Testis (tissue), 2 donors: ENCODE measurements at regions not wholly inside any gene's neighbourhood (a gene's known extent, or its start where the extent isn't known, plus 50 kb on each side); places are given as distances from the start of the nearest gene placed in this dataset.
"Not testable (repeated sequence)": the region's sequence is repeated elsewhere in the genome, so short reads cannot be mapped to it uniquely, and the experiment has no call there.

Experiments used
- DNase-seq: peaks from one replicate; pipeline ENCODE4 v3.0.0-alpha.2; 2019
- H3K27ac ChIP-seq, 2 donors: fragments of 200-600 bp; sonication (generic); one replicate each; pipeline ENCODE4 v1.5.1; 2019
- H3K27me3 ChIP-seq: fragments of 200-600 bp; sonication (generic); one replicate; pipeline ENCODE4 v1.5.1; 2019
- H3K36me3 ChIP-seq: fragments of 200-600 bp; sonication (generic); one replicate; pipeline ENCODE4 v1.5.1; 2017; ENCODE audit warnings: low read depth; ENCODE audit errors: missing control alignments
- H3K4me1 ChIP-seq: fragments of 200-600 bp; sonication (generic); one replicate; pipeline ENCODE4 v1.5.1; 2019
- H3K4me3 ChIP-seq, 2 donors: fragments of 200-600 bp; sonication (generic); one replicate each; pipeline ENCODE4 v1.5.1; 2017 to 2019
- H3K9me3 ChIP-seq: fragments of 200-600 bp; sonication (generic); one replicate; pipeline ENCODE4 v1.5.1; 2017
- POLR2A ChIP-seq: fragments of 450-650 bp; IDR thresholded peaks from one replicate; pipeline ENCODE4 v1.6.1; 2017; ENCODE audit warnings: antibody characterized with exemption, mild to moderate bottlenecking, moderate library complexity
- WGBS, 2 donors: methylation state at CpG; one replicate each; pipeline ENCODE4 v1.1.5; 2018; 5-methylcytosine and 5-hydroxymethylcytosine counted together
- intact Hi-C: fragments of 100-400 bp; cut with DNase I; formaldehyde crosslinking; loops from one replicate; pipeline ENCODE4 v1.15.1; 2023; ENCODE audit warnings: low total_unique reads
- TF ChIP-seq, protein P1 (sequence below), 3 experiments: fragments of 450-650 bp in 2 of 3; fragments of 200-600 bp in 1 of 3; sonication (generic) in 1 of 3; IDR thresholded peaks; one replicate each; pipeline ENCODE4 v1.5.1; 2016 to 2019; ENCODE audit warnings: antibody characterized with exemption in 3 of 3, mild to moderate bottlenecking in 2 of 3, moderate library complexity in 1 of 3

DNA sequence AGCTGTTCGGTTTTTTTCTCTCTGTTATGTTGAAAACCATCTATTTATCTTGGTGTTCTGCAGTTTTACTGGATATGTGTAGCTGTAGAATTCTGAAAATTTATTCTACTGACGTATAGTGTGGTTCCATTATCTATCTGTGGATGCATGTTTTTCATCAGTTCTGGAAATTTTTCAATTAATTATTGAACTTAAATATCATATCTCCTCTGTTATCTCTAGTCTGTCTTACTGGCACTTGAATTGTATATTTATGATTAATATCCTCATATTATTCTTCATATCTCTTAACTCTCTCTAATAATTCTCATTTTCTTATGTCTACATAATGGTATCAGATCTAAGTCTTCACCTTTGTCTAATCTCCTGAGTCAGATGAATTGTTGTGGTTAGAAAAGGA is 501.7 kb downstream of the STK39 start:
- intact Hi-C loops = no loop called here
- no peak for DNase-seq
- Histone ChIP-seq H3K36me3 (no peaks in the 10 kb centered on the region), H3K4me1 (no peaks in the 10 kb centered on the region), H3K27me3 (no peaks in the 10 kb centered on the region), H3K4me3 (no peak overlapping the region), H3K9me3 (no peaks in the 10 kb centered on the region), H3K27ac (no peak overlapping the region)
- no peak for TF ChIP-seq POLR2A
- TF ChIP-seq, protein P1, sequence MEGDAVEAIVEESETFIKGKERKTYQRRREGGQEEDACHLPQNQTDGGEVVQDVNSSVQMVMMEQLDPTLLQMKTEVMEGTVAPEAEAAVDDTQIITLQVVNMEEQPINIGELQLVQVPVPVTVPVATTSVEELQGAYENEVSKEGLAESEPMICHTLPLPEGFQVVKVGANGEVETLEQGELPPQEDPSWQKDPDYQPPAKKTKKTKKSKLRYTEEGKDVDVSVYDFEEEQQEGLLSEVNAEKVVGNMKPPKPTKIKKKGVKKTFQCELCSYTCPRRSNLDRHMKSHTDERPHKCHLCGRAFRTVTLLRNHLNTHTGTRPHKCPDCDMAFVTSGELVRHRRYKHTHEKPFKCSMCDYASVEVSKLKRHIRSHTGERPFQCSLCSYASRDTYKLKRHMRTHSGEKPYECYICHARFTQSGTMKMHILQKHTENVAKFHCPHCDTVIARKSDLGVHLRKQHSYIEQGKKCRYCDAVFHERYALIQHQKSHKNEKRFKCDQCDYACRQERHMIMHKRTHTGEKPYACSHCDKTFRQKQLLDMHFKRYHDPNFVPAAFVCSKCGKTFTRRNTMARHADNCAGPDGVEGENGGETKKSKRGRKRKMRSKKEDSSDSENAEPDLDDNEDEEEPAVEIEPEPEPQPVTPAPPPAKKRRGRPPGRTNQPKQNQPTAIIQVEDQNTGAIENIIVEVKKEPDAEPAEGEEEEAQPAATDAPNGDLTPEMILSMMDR (IDR thresholded peaks at IDR 0.05) = no peak
- 60 to 88% methylated on average over 2 of the region's 2 CpGs for WGBS, 2 donors

DNA sequence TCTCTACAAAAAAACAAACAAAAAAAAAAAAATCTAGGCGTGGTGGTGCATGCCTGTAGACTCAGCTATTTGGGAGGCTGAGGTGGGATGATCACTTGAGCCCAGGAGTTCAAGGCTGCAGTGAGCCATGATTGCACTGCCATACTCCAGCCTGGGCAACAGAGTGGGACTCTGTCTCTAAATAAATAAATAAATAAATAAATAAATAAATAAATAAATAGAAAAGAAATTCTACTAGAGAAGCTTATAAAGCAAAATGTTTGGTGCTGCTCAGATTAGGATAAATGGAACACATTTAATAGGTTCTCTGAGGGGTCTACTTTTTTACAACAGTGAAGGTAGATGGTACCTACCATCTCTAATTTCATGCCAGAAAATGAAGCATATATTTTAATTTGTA is 507.5 kb downstream of the STK39 start:
- H3K9me3 ChIP-seq, H3K27me3 ChIP-seq, H3K4me1 ChIP-seq, H3K27ac ChIP-seq, DNase-seq, H3K4me3 ChIP-seq, H3K36me3 ChIP-seq, intact Hi-C loops: not testable (repeated sequence)
- WGBS, 2 donors = 91 to 100% methylated on average over 1 of the region's 1 CpG

DNA sequence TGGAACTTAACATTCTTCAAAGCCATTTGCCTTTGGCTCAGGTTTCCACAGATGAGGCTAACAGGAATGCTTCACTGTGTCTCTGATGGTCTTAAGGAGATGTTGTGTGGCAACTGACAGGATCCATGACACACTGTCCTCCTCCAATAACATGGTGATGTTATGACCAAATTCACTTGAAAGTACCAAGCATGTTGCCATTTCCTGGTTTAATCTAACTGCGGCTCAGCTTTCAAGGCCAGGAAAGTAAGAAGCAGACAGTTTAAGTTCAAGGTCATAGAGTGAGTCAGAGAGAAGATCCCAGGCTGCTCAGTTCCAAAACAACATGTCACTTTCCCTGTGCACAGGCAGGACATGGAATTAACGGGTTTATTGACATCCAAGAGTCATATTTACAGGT is 513.6 kb downstream of the STK39 start:
- TF ChIP-seq, protein P1 (IDR thresholded peaks at IDR 0.05) = no peak
- no peak for TF ChIP-seq POLR2A
- Histone ChIP-seq H3K27ac (peak overlapping the region in 1 of 2 donors; percentile 54), H3K27me3 (no peaks in the 10 kb centered on the region), H3K9me3 (no peaks in the 10 kb centered on the region), H3K4me3 (no peak overlapping the region), H3K4me1 (peaks cover 13% of the 10 kb centered on the region), H3K36me3 (no peaks in the 10 kb centered on the region)
- intact Hi-C loops = no loop called here
- peak; percentile 23 for DNase-seq
- WGBS, 2 donors = 33 to 38% methylated on average over 2 of the region's 2 CpGs

DNA sequence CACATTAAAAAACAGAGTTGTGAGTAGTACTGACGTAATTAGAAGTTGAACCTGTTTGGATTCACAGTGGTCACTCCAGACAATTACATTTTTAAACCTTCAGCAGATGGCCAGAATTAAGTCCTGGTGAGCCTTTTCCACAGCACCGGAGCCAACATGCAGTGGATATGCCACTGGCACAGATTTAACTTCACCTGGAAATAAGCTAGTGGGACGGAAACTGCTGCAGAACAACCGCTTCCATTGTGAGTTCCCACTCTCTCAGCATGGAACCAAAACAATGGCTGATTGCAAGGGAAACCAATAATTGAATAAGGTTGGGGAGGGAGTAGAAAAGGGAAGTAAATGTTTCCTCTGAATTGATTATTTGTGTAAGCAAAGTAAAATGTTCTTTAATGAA is 515.1 kb downstream of the STK39 start:
- no peak overlapping the region for H3K27ac ChIP-seq
- H3K9me3 ChIP-seq = no peaks in the 10 kb centered on the region
- H3K36me3 ChIP-seq = no peaks in the 10 kb centered on the region
- H3K4me1 ChIP-seq = peaks cover 13% of the 10 kb centered on the region
- DNase-seq = no peak
- intact Hi-C loops = no loop called here
- WGBS, 2 donors = 81 to 92% methylated on average over 4 of the region's 4 CpGs
- no peak for TF ChIP-seq POLR2A
- TF ChIP-seq, protein P1 (IDR thresholded peaks at IDR 0.05) = no peak
- no peaks in the 10 kb centered on the region for H3K27me3 ChIP-seq
- no peak overlapping the region for H3K4me3 ChIP-seq

DNA sequence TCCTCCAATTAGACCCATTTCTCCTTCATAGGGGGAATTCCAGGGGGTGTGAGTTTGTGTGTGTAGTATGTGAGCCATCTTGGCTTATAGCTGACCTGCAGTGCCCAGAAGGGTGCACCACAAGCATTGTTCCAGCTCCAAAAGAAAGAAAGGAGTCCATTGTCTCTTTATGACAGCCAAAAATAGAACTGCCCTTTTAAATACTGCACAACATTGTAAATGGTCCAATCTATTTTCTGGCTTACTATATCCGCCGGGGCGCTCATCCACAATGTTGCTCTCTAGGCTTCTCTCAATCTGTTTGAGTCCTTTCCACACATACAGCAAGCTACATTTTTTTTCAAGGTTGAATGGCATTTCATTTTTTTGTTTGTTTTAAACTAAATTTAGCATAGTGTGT is 517.5 kb downstream of the STK39 start:
- DNase-seq = no peak
- Histone ChIP-seq H3K9me3 (no peaks in the 10 kb centered on the region), H3K4me3 (no peak overlapping the region), H3K27ac (no peak overlapping the region), H3K27me3 (no peaks in the 10 kb centered on the region), H3K4me1 (peaks cover 13% of the 10 kb centered on the region), H3K36me3 (no peaks in the 10 kb centered on the region)
- intact Hi-C loops = no loop called here
- 58 to 84% methylated on average over 3 of the region's 3 CpGs for WGBS, 2 donors
- no peak for TF ChIP-seq POLR2A
- TF ChIP-seq, protein P1 (IDR thresholded peaks at IDR 0.05) = no peak
